HG02981 (cell line): ENCODE measurements at regions not wholly inside any gene's neighbourhood (a gene's known extent, or its start where the extent isn't known, plus 50 kb on each side); places are given as distances from the start of the nearest gene placed in this dataset.
A peak's percentile ranks its signal among the peaks of the same experiment; 100 is the strongest.
"Not testable (repeated sequence)": the region's sequence is repeated elsewhere in the genome, so short reads cannot be mapped to it uniquely, and the experiment has no call there.

Experiments
- ATAC-seq: cut with Tn5 transposase; IDR thresholded peaks from one replicate; pipeline ENCODE4 v1.9.1; 2021; ENCODE audit warnings: mild to moderate bottlenecking, moderate library complexity; ENCODE audit not compliant: unreplicated experiment

- ATAC-seq, result peak; percentile 48
Observed at GRCh38 chr1:90357995-90358394, 359.1 kb downstream of the BARHL2 start.

GRCh38 chr1:90356991-90357390 is 360.1 kb downstream of the BARHL2 start:
- no peak for ATAC-seq

GRCh38 chr1:90356101-90356500 is 361.0 kb downstream of the BARHL2 start:
- ATAC-seq, result no peak

- no peak for ATAC-seq
Observed at GRCh38 chr1:90354704-90355103, 359.8 kb downstream of the ZNF326 start.

GRCh38 chr1:90351019-90351418 is 356.1 kb downstream of the ZNF326 start:
- no peak for ATAC-seq

GRCh38 chr1:90349510-90349909 is 354.6 kb downstream of the ZNF326 start:
- no peak for ATAC-seq

GRCh38 chr1:90348934-90349333 is 354.0 kb downstream of the ZNF326 start:
- ATAC-seq, result no peak

- ATAC-seq, result not testable (repeated sequence)
Observed at GRCh38 chr1:90348459-90348858, 353.5 kb downstream of the ZNF326 start.

GRCh38 chr1:90347366-90347765 is 352.5 kb downstream of the ZNF326 start:
- ATAC-seq, result no peak

- ATAC-seq, result no peak
Observed at GRCh38 chr1:90346757-90347156, 351.8 kb downstream of the ZNF326 start.

GRCh38 chr1:90346349-90346748 is 351.4 kb downstream of the ZNF326 start:
- ATAC-seq, result no peak

GRCh38 chr1:90344963-90345730 is 350.2 kb downstream of the ZNF326 start:
- ATAC-seq, result no peak

- no peak for ATAC-seq
Observed at GRCh38 chr1:90341516-90341915, 346.6 kb downstream of the ZNF326 start.

GRCh38 chr1:90340606-90341005 is 345.7 kb downstream of the ZNF326 start:
- no peak for ATAC-seq

GRCh38 chr1:90339811-90340210 is 344.9 kb downstream of the ZNF326 start:
- no peak for ATAC-seq

- no peak for ATAC-seq
Observed at GRCh38 chr1:90336552-90337324, 341.8 kb downstream of the ZNF326 start.

GRCh38 chr1:90335558-90335957 is 340.6 kb downstream of the ZNF326 start:
- no peak for ATAC-seq

- no peak for ATAC-seq
Observed at GRCh38 chr1:90334137-90334536, 339.2 kb downstream of the ZNF326 start.

GRCh38 chr1:90325168-90325567 is 330.3 kb downstream of the ZNF326 start:
- ATAC-seq, result no peak

GRCh38 chr1:90322186-90322585 is 327.3 kb downstream of the ZNF326 start:
- ATAC-seq, result no peak

GRCh38 chr1:90319918-90320317 is 325.0 kb downstream of the ZNF326 start:
- ATAC-seq, result no peak

GRCh38 chr1:90318431-90318830 is 323.5 kb downstream of the ZNF326 start:
- no peak for ATAC-seq
